SK-N-SH (cell line): ENCODE measurements at regions not wholly inside any gene's neighbourhood (a gene's known extent, or its start where the extent isn't known, plus 50 kb on each side); places are given as distances from the start of the nearest gene placed in this dataset.

Experiments
- CTCF ChIA-PET: fragments of 300-600, 350-600 bp; formaldehyde crosslinking; extraction: SDS; loops from one replicate; lab custom pipeline; 2021; lab: Yijun Ruan, JAX
- POLR2A ChIA-PET: fragments of 350-600 bp; sonication (Branson Sonifier 250); formaldehyde crosslinking; extraction: SDS; loops from one replicate; lab custom pipeline; 2020; ENCODE audit warnings: antibody characterized with exemption, inconsistent platforms; lab: Yijun Ruan, JAX
- DNase-seq: peaks from one replicate; pipeline ENCODE4 v3.0.0; 2012
- H2AFZ ChIP-seq: fragments of 200-600 bp; sonication (generic); 2 replicates; pipeline ENCODE4 v1.8.1; 2016; ENCODE audit warnings: antibody characterized with exemption, mild to moderate bottlenecking, low read depth
- H3F3A ChIP-seq: fragments of 200-600 bp; sonication (generic); replicated peaks from 2 replicates; pipeline ENCODE3; 2016; ENCODE audit warnings: antibody characterized with exemption, mild to moderate bottlenecking; ENCODE audit not compliant: insufficient read depth
- H3K27ac ChIP-seq, 2 experiments: fragments of 200-500 bp in 1 of 2; fragments of 200-600 bp in 1 of 2; sonication (Bioruptor generic) in 1 of 2; sonication (generic), shearing (Covaris generic) in 1 of 2; 2 replicates each; pipeline versions ENCODE4 v1.5.1 to v1.6.1; 2014 to 2016; ENCODE audit warnings: low read depth in 2 of 2, inconsistent platforms in 1 of 2, low read length in 1 of 2, mild to moderate bottlenecking in 1 of 2, mixed read lengths in 1 of 2
- H3K27me3 ChIP-seq: fragments of 200-600 bp; sonication (generic), shearing (Covaris generic); 2 replicates; pipeline ENCODE4 v1.6.1; 2016; ENCODE audit warnings: mixed run types; ENCODE audit not compliant: insufficient read depth
- H3K36me3 ChIP-seq, 2 experiments: fragments of 200-500 bp in 1 of 2; fragments of 200-600 bp in 1 of 2; sonication (Bioruptor generic) in 1 of 2; sonication (generic) in 1 of 2; replicated peaks in 1 of 2; 2 replicates each; pipeline versions ENCODE3 to v1.5.1; 2014 to 2016; ENCODE audit warnings: low read length in 1 of 2, mild to moderate bottlenecking in 1 of 2; ENCODE audit not compliant: insufficient read depth in 2 of 2, control insufficient read depth in 1 of 2
- H3K4me1 ChIP-seq, 2 experiments: fragments of 200-500 bp in 1 of 2; fragments of 200-600 bp in 1 of 2; sonication (Bioruptor generic) in 1 of 2; sonication (generic), shearing (Covaris generic) in 1 of 2; 2 replicates each; pipeline versions ENCODE4 v1.5.1 to v1.6.1; 2014 to 2016; ENCODE audit warnings: low read depth in 1 of 2, low read length in 1 of 2, mixed run types in 1 of 2; ENCODE audit not compliant: insufficient read depth in 2 of 2, control insufficient read depth in 1 of 2
- H3K4me2 ChIP-seq: fragments of 200-600 bp; sonication (generic), shearing (Covaris generic); 2 replicates; pipeline ENCODE4 v1.6.1; 2017; ENCODE audit warnings: mixed run types
- H3K4me3 ChIP-seq, 2 experiments: fragments of 200-500 bp in 1 of 2; fragments of 200-600 bp in 1 of 2; sonication (Bioruptor generic) in 1 of 2; sonication (generic), shearing (Covaris generic) in 1 of 2; 2 replicates each; pipeline versions ENCODE4 v1.5.1 to v1.8.1; 2014 to 2016; ENCODE audit warnings: low read depth in 2 of 2, inconsistent platforms in 1 of 2, low read length in 1 of 2, mild to moderate bottlenecking in 1 of 2, mixed read lengths in 1 of 2, moderate library complexity in 1 of 2
- H3K79me2 ChIP-seq: fragments of 200-600 bp; sonication (generic); 2 replicates; pipeline ENCODE4 v1.8.1; 2017; ENCODE audit warnings: mild to moderate bottlenecking; ENCODE audit not compliant: insufficient read depth
- H3K9ac ChIP-seq: fragments of 200-600 bp; sonication (generic); 2 replicates; pipeline ENCODE4 v1.6.1; 2017; ENCODE audit warnings: mixed run types
- H3K9me2 ChIP-seq: fragments of 200-600 bp; sonication (generic); 2 replicates; pipeline ENCODE4 v1.6.1; 2017; ENCODE audit warnings: mixed run types
- H3K9me3 ChIP-seq: fragments of 200-600 bp; sonication (generic); 2 replicates; pipeline ENCODE4 v1.6.1; 2017; ENCODE audit warnings: mixed run types, mild to moderate bottlenecking, moderate library complexity
- H4K20me1 ChIP-seq: fragments of 200-600 bp; sonication (generic); 2 replicates; pipeline ENCODE4 v1.6.1; 2017; ENCODE audit warnings: mild to moderate bottlenecking, mixed run types; ENCODE audit not compliant: insufficient read depth
- ELF1 ChIP-seq: IDR thresholded peaks from 2 replicates; pipeline ENCODE4 v1.4.0; 2012
- EZH2phosphoT487 ChIP-seq: fragments of 200-600 bp; sonication (generic); IDR thresholded peaks from 2 replicates; pipeline ENCODE4 v1.6.1; 2017; ENCODE audit warnings: low read depth, mixed run types, mild to moderate bottlenecking, antibody characterized with exemption, moderate library complexity, borderline replicate concordance
- FOSL2 ChIP-seq: IDR thresholded peaks from 2 replicates; pipeline ENCODE4 v1.4.0; 2012; ENCODE audit warnings: low read depth, mild to moderate bottlenecking, moderate library complexity, borderline replicate concordance
- FOXJ3 ChIP-seq: sonication (generic); formaldehyde crosslinking; IDR thresholded peaks from 2 replicates; pipeline ENCODE4 v1.5.1; 2020; ENCODE audit warnings: mild to moderate bottlenecking, missing genetic modification reagents
- FOXM1 ChIP-seq: IDR thresholded peaks from 2 replicates; pipeline ENCODE4 v1.4.0; 2012; ENCODE audit warnings: low read depth, mild to moderate bottlenecking
- GABPA ChIP-seq: IDR thresholded peaks from 2 replicates; pipeline ENCODE4 v1.4.0; 2012; ENCODE audit warnings: low read depth, mild to moderate bottlenecking
- MEF2A ChIP-seq: IDR thresholded peaks from 2 replicates; pipeline ENCODE4 v1.4.0; 2012; ENCODE audit warnings: low read depth, borderline replicate concordance
- PBX3 ChIP-seq: IDR thresholded peaks from 2 replicates; pipeline ENCODE4; 2012
- RCOR1 ChIP-seq: fragments of 150-350 bp; IDR thresholded peaks from 2 replicates; pipeline ENCODE4 v1.6.1; 2017; ENCODE audit warnings: antibody characterized with exemption, low read length
- RXRA ChIP-seq: IDR thresholded peaks from 2 replicates; pipeline ENCODE4 v1.4.0; 2012; ENCODE audit warnings: low read depth, mild to moderate bottlenecking, borderline replicate concordance
- SIN3A ChIP-seq: IDR thresholded peaks from 2 replicates; pipeline ENCODE4 v1.6.1; 2012; ENCODE audit warnings: low read depth, mild to moderate bottlenecking, low read length, moderate library complexity, borderline replicate concordance
- TCF12 ChIP-seq: IDR thresholded peaks from 2 replicates; pipeline ENCODE4 v1.4.0; 2012
- TEAD4 ChIP-seq: IDR thresholded peaks from 2 replicates; pipeline ENCODE4 v1.4.0; 2012; ENCODE audit warnings: mild to moderate bottlenecking, borderline replicate concordance; ENCODE audit not compliant: insufficient read depth
- USF1 ChIP-seq: IDR thresholded peaks from 2 replicates; pipeline ENCODE4 v1.4.0; 2012; ENCODE audit warnings: low read depth, borderline replicate concordance
- ZBTB33 ChIP-seq: IDR thresholded peaks from 2 replicates; pipeline ENCODE4 v1.4.0; 2012; ENCODE audit warnings: low read depth, borderline replicate concordance
- WGBS: methylation state at CpG from one replicate; pipeline ENCODE4 v1.1.6; 2017; ENCODE audit warnings: low lambda C conversion rate; 5-methylcytosine and 5-hydroxymethylcytosine counted together

- CTCF ChIA-PET = no interaction called here
- H3K27ac ChIP-seq = no peak overlapping the region
- 11% methylated on average over 1 of the region's 1 CpG for WGBS
- H3F3A ChIP-seq = no peaks in the 10 kb centered on the region
- H3K27me3 ChIP-seq = no peaks in the 10 kb centered on the region
- no peaks in the 10 kb centered on the region for H3K79me2 ChIP-seq
- no peaks in the 10 kb centered on the region for H4K20me1 ChIP-seq
- no peak overlapping the region for H3K9ac ChIP-seq
- no peaks in the 10 kb centered on the region for H3K9me3 ChIP-seq
- POLR2A ChIA-PET = no interaction called here
- no peak for DNase-seq
- H3K9me2 ChIP-seq = no peaks in the 10 kb centered on the region
- H3K4me2 ChIP-seq = no peak overlapping the region
- H3K4me3 ChIP-seq = no peak overlapping the region
- TF ChIP-seq ZBTB33 = no peak
- TF ChIP-seq EZH2phosphoT487 = no peak
- TF ChIP-seq PBX3 = no peak
- no peak for TF ChIP-seq SIN3A
- no peak for TF ChIP-seq FOSL2
- no peak for TF ChIP-seq TEAD4
- TF ChIP-seq GABPA = no peak
- no peak for TF ChIP-seq FOXM1
- TF ChIP-seq USF1 = no peak
- TF ChIP-seq FOXJ3 (CRISPR knock-in tag) = no peak
- no peaks in the 10 kb centered on the region for H3K36me3 ChIP-seq
- H3K4me1 ChIP-seq = no peaks in the 10 kb centered on the region
- no peak overlapping the region for H2AFZ ChIP-seq
Observed at GRCh38 chr2:83705146-83705545, 753.9 kb downstream of the SUCLG1 start.

- H3K27me3 ChIP-seq = no peaks in the 10 kb centered on the region
- no peak for DNase-seq
- H3K27ac ChIP-seq = no peak overlapping the region
- no peak for TF ChIP-seq MEF2A
- no peak for TF ChIP-seq ELF1
- no peak for TF ChIP-seq GABPA
- no peak for TF ChIP-seq PBX3
- TF ChIP-seq RXRA = no peak
- TF ChIP-seq RCOR1 = no peak
- no peak for TF ChIP-seq TCF12
- H3K9ac ChIP-seq = no peak overlapping the region
- H3K79me2 ChIP-seq = no peaks in the 10 kb centered on the region
- H3K4me1 ChIP-seq = no peaks in the 10 kb centered on the region
- no peaks in the 10 kb centered on the region for H3K36me3 ChIP-seq
- WGBS = 0% methylated on average over 1 of the region's 1 CpG
- no peaks in the 10 kb centered on the region for H3F3A ChIP-seq
- no peaks in the 10 kb centered on the region for H3K9me2 ChIP-seq
- H3K4me2 ChIP-seq = no peak overlapping the region
- no peak overlapping the region for H3K4me3 ChIP-seq
- CTCF ChIA-PET = no interaction called here
- H2AFZ ChIP-seq = no peak overlapping the region
- POLR2A ChIA-PET = no interaction called here
- no peaks in the 10 kb centered on the region for H4K20me1 ChIP-seq
- no peaks in the 10 kb centered on the region for H3K9me3 ChIP-seq
Observed at GRCh38 chr2:83703598-83703997, 755.5 kb downstream of the SUCLG1 start.
